ENCODE measurements at regions not wholly inside any gene's neighbourhood (a gene's known extent, or its start where the extent isn't known, plus 50 kb on each side); places are given as distances from the start of the nearest gene placed in this dataset.

GRCh38 chr9:14520341-14520740 lies 172.9 kb downstream of the ZDHHC21 start:
- no peaks in the 10 kb centered on the region for H3K36me3 ChIP-seq (ENCODE audit: insufficient read depth, low read length)
- no peaks in the 10 kb centered on the region for H3K79me2 ChIP-seq (ENCODE audit: control insufficient read depth, insufficient read depth, low read length, unreplicated experiment)
- H3K4me3 ChIP-seq (ENCODE audit: low read depth, low read length), result no peak overlapping the region
- H2AFZ ChIP-seq (ENCODE audit: low read length, unreplicated experiment), result no peak overlapping the region
- H3K4me1 ChIP-seq (ENCODE audit: control insufficient read depth, insufficient read depth, low read length, unreplicated experiment), result no peaks in the 10 kb centered on the region
- H3K27me3 ChIP-seq (ENCODE audit: insufficient read depth, low read length), result peaks cover 13% of the 10 kb centered on the region; the same call in 1 of the 2 replicates
- no peak overlapping the region for H3K27ac ChIP-seq (ENCODE audit: low read depth, low read length)

- Histone ChIP-seq H3K79me2 (ENCODE audit: control insufficient read depth, insufficient read depth, low read length, unreplicated experiment) (no peaks in the 10 kb centered on the region), H2AFZ (ENCODE audit: low read length, unreplicated experiment) (no peak overlapping the region)
These were observed 175.9 kb downstream of the ZDHHC21 start for GRCh38 chr9:14517154-14517906.

GRCh38 chr9:14516656-14517055 lies 176.6 kb downstream of the ZDHHC21 start:
- Histone ChIP-seq H3K27ac (ENCODE audit: low read depth, low read length) (no peak overlapping the region), H3K4me3 (ENCODE audit: low read depth, low read length) (no peak overlapping the region), H2AFZ (ENCODE audit: low read length, unreplicated experiment) (no peak overlapping the region)

More at GRCh38 chr9:14517154-14517906, 175.9 kb downstream of the ZDHHC21 start:
- no peak overlapping the region for H3K27ac ChIP-seq (ENCODE audit: low read depth, low read length)
- peaks cover 7% of the 10 kb centered on the region; the same call in 1 of the 2 replicates for H3K27me3 ChIP-seq (ENCODE audit: insufficient read depth, low read length)
- no peak overlapping the region for H3K4me3 ChIP-seq (ENCODE audit: low read depth, low read length)
- H3K4me1 ChIP-seq (ENCODE audit: control insufficient read depth, insufficient read depth, low read length, unreplicated experiment), result no peaks in the 10 kb centered on the region
- no peaks in the 10 kb centered on the region for H3K36me3 ChIP-seq (ENCODE audit: insufficient read depth, low read length)

GRCh38 chr9:14515571-14516198 lies 177.5 kb downstream of the ZDHHC21 start:
- no peaks in the 10 kb centered on the region for H3K36me3 ChIP-seq (ENCODE audit: insufficient read depth, low read length)
- no peaks in the 10 kb centered on the region for H3K27me3 ChIP-seq (ENCODE audit: insufficient read depth, low read length)
- H3K4me1 ChIP-seq (ENCODE audit: control insufficient read depth, insufficient read depth, low read length, unreplicated experiment), result no peaks in the 10 kb centered on the region
- H2AFZ ChIP-seq (ENCODE audit: low read length, unreplicated experiment), result no peak overlapping the region
- no peaks in the 10 kb centered on the region for H3K79me2 ChIP-seq (ENCODE audit: control insufficient read depth, insufficient read depth, low read length, unreplicated experiment)
- H3K27ac ChIP-seq (ENCODE audit: low read depth, low read length), result no peak overlapping the region
- H3K4me3 ChIP-seq (ENCODE audit: low read depth, low read length), result no peak overlapping the region

More at GRCh38 chr9:14516656-14517055, 176.6 kb downstream of the ZDHHC21 start:
- Histone ChIP-seq H3K4me1 (ENCODE audit: control insufficient read depth, insufficient read depth, low read length, unreplicated experiment) (no peaks in the 10 kb centered on the region), H3K27me3 (ENCODE audit: insufficient read depth, low read length) (peaks cover 3% of the 10 kb centered on the region; the same call in 1 of the 2 replicates), H3K36me3 (ENCODE audit: insufficient read depth, low read length) (no peaks in the 10 kb centered on the region), H3K79me2 (ENCODE audit: control insufficient read depth, insufficient read depth, low read length, unreplicated experiment) (no peaks in the 10 kb centered on the region)

- no peaks in the 10 kb centered on the region for H3K36me3 ChIP-seq (ENCODE audit: insufficient read depth, low read length)
- no peaks in the 10 kb centered on the region for H3K79me2 ChIP-seq (ENCODE audit: control insufficient read depth, insufficient read depth, low read length, unreplicated experiment)
- H3K4me1 ChIP-seq (ENCODE audit: control insufficient read depth, insufficient read depth, low read length, unreplicated experiment), result no peaks in the 10 kb centered on the region
- no peak overlapping the region for H3K27ac ChIP-seq (ENCODE audit: low read depth, low read length)
- H3K4me3 ChIP-seq (ENCODE audit: low read depth, low read length), result no peak overlapping the region
- H2AFZ ChIP-seq (ENCODE audit: low read length, unreplicated experiment), result no peak overlapping the region
- no peaks in the 10 kb centered on the region for H3K27me3 ChIP-seq (ENCODE audit: insufficient read depth, low read length)
These were observed 178.2 kb downstream of the ZDHHC21 start for GRCh38 chr9:14515049-14515448.

GRCh38 chr9:14512942-14513341 lies 180.3 kb downstream of the ZDHHC21 start:
- Histone ChIP-seq H3K36me3 (ENCODE audit: insufficient read depth, low read length) (no peaks in the 10 kb centered on the region), H3K4me3 (ENCODE audit: low read depth, low read length) (no peak overlapping the region), H3K4me1 (ENCODE audit: control insufficient read depth, insufficient read depth, low read length, unreplicated experiment) (no peaks in the 10 kb centered on the region), H2AFZ (ENCODE audit: low read length, unreplicated experiment) (no peak overlapping the region), H3K79me2 (ENCODE audit: control insufficient read depth, insufficient read depth, low read length, unreplicated experiment) (no peaks in the 10 kb centered on the region), H3K27ac (ENCODE audit: low read depth, low read length) (no peak overlapping the region), H3K27me3 (ENCODE audit: insufficient read depth, low read length) (peaks cover 11% of the 10 kb centered on the region; the same call in 1 of the 2 replicates)

GRCh38 chr9:14511452-14511851 lies 181.8 kb downstream of the ZDHHC21 start:
- Histone ChIP-seq H3K4me3 (ENCODE audit: low read depth, low read length) (no peak overlapping the region), H3K79me2 (ENCODE audit: control insufficient read depth, insufficient read depth, low read length, unreplicated experiment) (no peaks in the 10 kb centered on the region), H2AFZ (ENCODE audit: low read length, unreplicated experiment) (no peak overlapping the region)

GRCh38 chr9:14508884-14509283 lies 184.3 kb downstream of the ZDHHC21 start:
- no peak overlapping the region for H3K4me3 ChIP-seq (ENCODE audit: low read depth, low read length)
- peaks cover 41% of the 10 kb centered on the region for H3K27me3 ChIP-seq (ENCODE audit: insufficient read depth, low read length)
- H3K27ac ChIP-seq (ENCODE audit: low read depth, low read length), result no peak overlapping the region

More at GRCh38 chr9:14511452-14511851, 181.8 kb downstream of the ZDHHC21 start:
- Histone ChIP-seq H3K27me3 (ENCODE audit: insufficient read depth, low read length) (peaks cover 19% of the 10 kb centered on the region), H3K4me1 (ENCODE audit: control insufficient read depth, insufficient read depth, low read length, unreplicated experiment) (no peaks in the 10 kb centered on the region), H3K36me3 (ENCODE audit: insufficient read depth, low read length) (no peaks in the 10 kb centered on the region), H3K27ac (ENCODE audit: low read depth, low read length) (no peak overlapping the region)

GRCh38 chr9:14501366-14501765 lies 187.4 kb upstream of the NFIB start:
- Histone ChIP-seq H3K4me1 (ENCODE audit: control insufficient read depth, insufficient read depth, low read length, unreplicated experiment) (no peaks in the 10 kb centered on the region), H3K4me3 (ENCODE audit: low read depth, low read length) (no peak overlapping the region), H3K27ac (ENCODE audit: low read depth, low read length) (no peak overlapping the region), H3K36me3 (ENCODE audit: insufficient read depth, low read length) (no peaks in the 10 kb centered on the region), H3K79me2 (ENCODE audit: control insufficient read depth, insufficient read depth, low read length, unreplicated experiment) (no peaks in the 10 kb centered on the region), H3K27me3 (ENCODE audit: insufficient read depth, low read length) (peaks cover 80% of the 10 kb centered on the region), H2AFZ (ENCODE audit: low read length, unreplicated experiment) (no peak overlapping the region)

More at GRCh38 chr9:14508884-14509283, 184.3 kb downstream of the ZDHHC21 start:
- Histone ChIP-seq H3K79me2 (ENCODE audit: control insufficient read depth, insufficient read depth, low read length, unreplicated experiment) (no peaks in the 10 kb centered on the region), H3K4me1 (ENCODE audit: control insufficient read depth, insufficient read depth, low read length, unreplicated experiment) (no peaks in the 10 kb centered on the region), H3K36me3 (ENCODE audit: insufficient read depth, low read length) (no peaks in the 10 kb centered on the region), H2AFZ (ENCODE audit: low read length, unreplicated experiment) (no peak overlapping the region)

- H2AFZ ChIP-seq (ENCODE audit: low read length, unreplicated experiment), result no peak overlapping the region
- no peaks in the 10 kb centered on the region for H3K4me1 ChIP-seq (ENCODE audit: control insufficient read depth, insufficient read depth, low read length, unreplicated experiment)
- no peak overlapping the region for H3K27ac ChIP-seq (ENCODE audit: low read depth, low read length)
- H3K79me2 ChIP-seq (ENCODE audit: control insufficient read depth, insufficient read depth, low read length, unreplicated experiment), result no peaks in the 10 kb centered on the region
- no peaks in the 10 kb centered on the region for H3K36me3 ChIP-seq (ENCODE audit: insufficient read depth, low read length)
- no peak overlapping the region for H3K4me3 ChIP-seq (ENCODE audit: low read depth, low read length)
- H3K27me3 ChIP-seq (ENCODE audit: insufficient read depth, low read length), result peaks cover 80% of the 10 kb centered on the region
These were observed 186.8 kb upstream of the NFIB start for GRCh38 chr9:14500705-14501104.

GRCh38 chr9:14499976-14500375 lies 186.0 kb upstream of the NFIB start:
- Histone ChIP-seq H2AFZ (ENCODE audit: low read length, unreplicated experiment) (no peak overlapping the region), H3K4me1 (ENCODE audit: control insufficient read depth, insufficient read depth, low read length, unreplicated experiment) (no peaks in the 10 kb centered on the region), H3K27ac (ENCODE audit: low read depth, low read length) (no peak overlapping the region), H3K4me3 (ENCODE audit: low read depth, low read length) (no peak overlapping the region), H3K36me3 (ENCODE audit: insufficient read depth, low read length) (no peaks in the 10 kb centered on the region), H3K79me2 (ENCODE audit: control insufficient read depth, insufficient read depth, low read length, unreplicated experiment) (no peaks in the 10 kb centered on the region), H3K27me3 (ENCODE audit: insufficient read depth, low read length) (peaks cover 79% of the 10 kb centered on the region)
